NCI-H1436 (cell line): ENCODE measurements at regions not wholly inside any gene's neighbourhood (a gene's known extent, or its start where the extent isn't known, plus 50 kb on each side); places are given as distances from the start of the nearest gene placed in this dataset.

Experiments
- DNase-seq: peaks from one replicate; lab custom pipeline; 2025; lab: John Stamatoyannopoulos, UW

DNA sequence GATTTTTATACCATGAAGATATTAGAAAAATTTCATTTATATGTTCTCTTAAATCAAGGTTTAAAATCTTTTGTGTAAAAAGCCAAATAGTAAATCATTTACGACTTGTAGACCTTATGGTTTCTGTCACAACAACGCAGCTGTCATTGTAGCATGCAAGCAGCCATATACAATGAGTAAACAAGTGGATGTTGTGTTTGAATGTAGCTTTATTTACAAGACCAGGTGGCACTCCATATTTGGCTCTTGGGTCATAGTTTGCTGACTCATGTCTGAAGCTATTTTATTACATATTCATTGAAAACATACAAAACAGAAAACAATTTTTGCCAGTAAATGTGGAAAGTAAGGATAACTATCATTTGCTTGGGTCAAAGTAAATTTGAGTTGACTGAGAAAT, 930.8 kb downstream of the SLITRK5 start:
- no peak for DNase-seq

- DNase-seq: no peak
These were observed 931.9 kb downstream of the SLITRK5 start for GRCh38 chr13:88602786-88603777.

DNA sequence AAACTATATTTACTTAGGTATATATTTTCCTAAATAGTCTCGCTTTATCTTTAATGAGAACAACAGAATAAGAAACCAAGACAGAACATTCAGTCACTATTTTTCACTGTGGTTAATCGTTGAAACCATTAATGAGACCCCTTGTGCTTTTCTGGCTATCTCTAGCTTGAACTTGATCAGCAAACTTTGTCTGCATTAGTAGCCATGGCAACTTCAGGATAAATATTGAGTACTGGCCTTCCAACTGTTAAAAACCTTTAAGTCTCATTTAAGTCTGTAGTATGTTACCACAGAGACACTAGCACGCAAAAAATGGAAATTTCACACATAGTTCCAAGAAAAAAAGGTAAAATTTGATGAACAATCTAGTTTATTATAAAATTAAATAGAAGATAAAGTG, 946.0 kb downstream of the SLITRK5 start:
- DNase-seq: no peak

GRCh38 chr13:88622362-88622973, 951.3 kb downstream of the SLITRK5 start:
- DNase-seq: no peak

- no peak for DNase-seq
These were observed 952.0 kb downstream of the SLITRK5 start for GRCh38 chr13:88623150-88623549.

DNA sequence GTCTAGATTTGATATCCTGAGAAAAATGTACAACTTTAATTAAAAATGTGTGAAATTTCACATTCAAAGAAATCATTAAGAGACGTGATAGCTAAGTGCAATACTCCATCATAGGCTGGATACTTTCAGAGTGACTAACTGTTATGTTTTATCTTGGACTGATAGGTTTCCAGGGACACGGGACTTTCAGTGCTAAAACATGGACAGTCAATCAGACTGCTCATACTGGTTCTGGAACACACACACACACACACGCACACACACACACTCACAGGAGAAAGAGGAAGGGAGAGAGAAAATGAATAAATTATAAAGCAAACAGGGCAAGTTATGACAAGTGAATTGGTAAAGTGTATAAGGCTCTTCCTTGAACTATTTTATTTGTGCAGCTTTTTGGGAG, 955.9 kb downstream of the SLITRK5 start:
- DNase-seq: no peak

- no peak for DNase-seq
These were observed 957.7 kb downstream of the SLITRK5 start for GRCh38 chr13:88628882-88629281.

DNA sequence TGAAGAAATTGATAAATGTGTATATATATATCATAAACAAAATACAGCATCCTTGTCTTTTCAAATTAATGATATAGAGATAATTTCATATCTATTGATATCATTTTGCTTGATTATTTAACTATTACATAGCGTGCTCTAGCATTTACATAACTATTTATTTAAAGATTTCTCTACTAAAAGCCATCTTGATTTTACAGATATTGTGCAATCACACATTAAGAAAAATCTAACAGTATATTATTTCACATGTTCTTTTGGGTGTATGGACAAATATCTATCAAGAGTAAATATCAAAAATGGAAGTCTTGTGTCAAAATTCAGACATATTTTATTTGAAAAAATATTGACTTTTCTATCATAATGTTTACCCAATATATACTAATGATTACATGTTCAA, 966.8 kb downstream of the SLITRK5 start:
- DNase-seq: no peak

- DNase-seq: no peak
These were observed 972.1 kb downstream of the SLITRK5 start for GRCh38 chr13:88643233-88643632.

DNA sequence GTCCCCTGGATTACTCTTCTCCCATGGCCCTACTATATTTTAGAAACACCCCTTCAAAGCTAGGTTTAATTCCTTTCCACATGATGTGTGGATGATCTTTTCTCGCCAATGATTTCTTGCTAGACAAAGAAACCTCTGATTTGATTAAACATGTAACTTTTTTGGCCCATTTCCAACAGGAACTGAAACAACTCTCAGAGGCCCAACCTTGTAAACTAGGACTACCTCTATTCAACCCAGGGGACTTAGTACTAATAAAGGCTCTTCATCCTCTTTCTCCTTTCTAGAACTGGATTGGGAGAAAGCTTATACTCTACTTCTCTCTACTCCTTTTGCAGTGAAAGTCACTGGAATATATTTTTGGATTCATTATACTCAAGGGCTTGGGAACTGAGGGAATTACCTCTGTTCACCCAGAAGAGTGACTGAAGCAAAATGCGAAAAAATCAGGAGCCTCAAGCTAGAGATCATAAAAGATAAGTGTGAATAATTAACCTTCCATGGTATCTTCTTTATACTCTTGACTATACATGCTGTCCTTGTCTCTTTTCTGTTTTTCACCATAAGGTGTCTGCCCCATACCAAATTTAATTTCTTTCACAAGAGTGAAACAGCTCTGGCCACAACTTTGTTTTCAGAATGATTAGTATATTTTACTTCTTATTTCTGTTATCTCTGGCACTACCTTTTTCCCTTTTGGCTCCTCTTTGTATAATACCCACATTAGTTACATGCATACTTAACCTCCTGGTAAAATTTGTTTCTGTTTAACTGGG, 977.6 kb downstream of the SLITRK5 start:
- no peak for DNase-seq

DNA sequence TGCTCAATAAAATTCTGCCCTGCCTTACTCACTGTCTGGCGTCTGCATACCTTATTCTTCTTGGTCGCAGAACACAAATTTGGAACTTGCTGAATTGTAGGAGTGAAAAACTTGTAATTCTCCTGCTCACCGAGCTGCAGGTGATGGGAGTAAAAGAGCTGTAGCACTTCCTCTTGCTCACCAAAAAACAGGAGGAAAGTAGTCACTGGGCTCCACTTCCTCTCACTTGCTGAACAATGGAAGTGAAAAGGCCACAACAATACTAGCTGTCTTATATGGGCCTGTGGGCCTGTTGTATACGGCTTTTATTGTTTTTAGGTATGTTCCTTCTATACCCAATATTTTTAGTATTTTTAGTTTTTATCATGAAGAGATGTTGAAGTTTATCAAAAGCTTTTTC, 978.7 kb downstream of the SLITRK5 start:
- no peak for DNase-seq

- DNase-seq: no peak
These were observed 980.4 kb downstream of the SLITRK5 start for GRCh38 chr13:88651531-88651930.

DNA sequence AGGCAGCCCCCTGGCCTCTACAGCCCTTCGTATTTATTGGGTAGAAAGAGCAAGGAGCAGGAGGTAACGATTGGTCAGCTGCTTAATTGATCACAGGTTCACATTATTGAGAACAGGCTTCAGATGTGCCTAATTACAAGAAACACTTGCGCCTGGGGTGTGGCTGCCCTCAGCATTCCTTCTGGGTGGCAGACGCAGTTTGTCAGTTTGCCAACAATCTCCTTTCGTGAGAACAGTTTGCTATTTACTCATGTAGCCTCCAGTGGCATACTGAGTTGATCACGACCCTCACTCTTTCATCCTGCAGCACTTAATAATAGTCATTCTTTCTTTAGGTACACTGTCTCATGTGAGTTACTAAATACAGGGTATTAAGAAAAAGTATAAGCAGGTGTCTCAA, 985.6 kb downstream of the SLITRK5 start:
- no peak for DNase-seq

DNA sequence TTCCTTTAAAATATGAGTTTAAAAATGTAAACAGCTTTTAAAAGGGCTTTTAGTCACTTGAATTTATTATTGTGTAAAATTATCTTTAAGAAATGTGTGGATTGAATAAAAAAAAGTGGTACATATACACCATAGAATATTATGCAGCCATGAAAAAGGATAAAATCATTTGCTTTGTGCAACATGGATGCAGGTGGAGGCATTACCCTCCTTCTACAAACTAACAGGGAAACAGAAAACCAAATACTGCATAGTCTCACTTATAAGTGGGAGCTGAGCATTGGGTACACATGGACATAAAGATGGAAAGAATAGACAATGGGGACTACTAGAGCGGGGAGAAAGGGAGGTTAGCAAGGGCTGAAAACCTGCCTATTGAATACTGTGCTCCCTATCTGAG, 999.3 kb downstream of the SLITRK5 start:
- no peak for DNase-seq

GRCh38 chr13:88674841-88675240, 1003.7 kb downstream of the SLITRK5 start:
- DNase-seq: no peak

DNA sequence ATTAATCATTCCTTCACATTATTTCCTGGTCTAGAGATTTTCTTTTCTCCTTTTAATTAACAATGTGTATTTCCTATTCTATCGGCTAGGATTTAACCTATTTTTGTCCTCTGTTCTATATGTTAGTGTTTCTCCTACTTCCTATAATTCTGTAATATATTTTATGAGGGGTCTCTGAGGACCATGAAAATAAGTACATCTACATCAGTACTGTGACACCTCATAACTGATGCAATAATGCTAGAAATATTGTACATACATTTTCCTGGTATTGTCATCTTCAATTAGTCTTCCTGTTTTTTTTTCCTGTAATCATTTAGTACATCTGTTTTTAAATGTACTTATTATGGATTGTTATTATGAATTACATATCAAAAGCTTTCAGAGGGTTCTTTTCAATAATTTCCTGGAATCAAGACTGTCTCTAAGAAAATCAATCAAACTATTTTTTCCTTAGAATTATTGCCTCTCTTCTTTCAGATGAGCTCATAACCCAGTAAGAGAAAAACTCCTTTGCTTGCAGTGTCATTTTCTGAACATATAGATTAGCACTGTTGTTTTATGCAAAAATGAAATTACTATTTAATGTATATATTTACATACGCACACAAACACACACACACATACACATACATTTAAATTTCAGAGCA, 1004.3 kb downstream of the SLITRK5 start:
- DNase-seq: no peak

DNA sequence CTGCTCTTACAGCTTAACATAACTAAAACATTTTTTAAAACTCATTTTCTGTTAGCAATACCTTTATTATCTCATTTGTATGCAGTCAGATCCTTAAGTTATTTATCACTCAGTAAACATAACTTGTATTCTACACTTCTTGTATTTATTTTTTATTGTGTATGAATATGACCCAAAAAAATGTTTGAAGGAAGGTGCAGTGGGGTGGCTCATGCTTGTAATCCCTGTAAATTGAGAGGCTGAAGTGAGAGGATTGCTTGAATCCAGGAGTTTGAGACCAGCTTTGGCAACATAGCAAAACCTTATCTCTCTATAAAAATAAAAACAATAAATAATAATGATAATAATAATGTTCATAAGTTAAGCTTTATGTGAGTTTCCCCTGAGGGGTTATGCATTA, 1004.8 kb downstream of the SLITRK5 start:
- no peak for DNase-seq

DNA sequence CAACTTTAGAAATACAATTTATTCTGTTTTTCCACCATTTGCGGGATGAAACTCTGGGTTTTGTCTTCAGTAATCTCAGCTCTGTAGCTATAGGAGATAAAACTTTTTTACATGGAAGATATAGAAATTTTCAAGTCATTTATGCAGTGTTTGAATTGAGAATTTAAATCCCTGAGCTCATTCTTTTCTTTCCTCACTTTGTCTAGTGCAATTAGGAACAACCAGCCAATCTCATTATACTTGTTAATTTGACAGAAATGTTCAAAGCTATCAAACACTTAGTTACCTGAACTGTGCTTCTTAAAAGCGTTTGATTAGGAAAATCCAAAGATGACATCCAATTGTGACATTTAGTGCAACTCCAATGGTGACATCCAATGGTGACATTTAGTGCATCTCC, 1014.3 kb downstream of the SLITRK5 start:
- no peak for DNase-seq

DNA sequence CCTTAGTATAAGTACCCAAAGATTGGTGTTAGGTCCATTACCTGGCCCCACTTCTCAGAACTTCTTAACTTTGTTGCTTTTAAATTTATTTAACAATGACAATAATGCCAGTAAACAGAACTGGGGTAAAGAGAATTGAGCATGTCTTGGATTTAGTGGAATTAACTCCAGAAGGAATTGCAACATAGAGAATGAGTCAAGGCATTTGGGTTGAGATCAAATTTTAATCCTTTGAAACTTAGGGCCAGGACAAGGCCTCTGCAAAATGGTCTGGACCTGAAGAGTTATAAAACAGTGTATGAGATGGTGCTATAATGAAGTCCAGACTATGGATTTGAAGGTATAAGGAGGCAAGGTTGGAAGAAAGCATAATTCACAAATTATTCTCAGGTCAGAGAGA, 1030.4 kb downstream of the SLITRK5 start:
- no peak for DNase-seq

- no peak for DNase-seq
These were observed 1033.6 kb downstream of the SLITRK5 start for GRCh38 chr13:88704600-88705275.

DNA sequence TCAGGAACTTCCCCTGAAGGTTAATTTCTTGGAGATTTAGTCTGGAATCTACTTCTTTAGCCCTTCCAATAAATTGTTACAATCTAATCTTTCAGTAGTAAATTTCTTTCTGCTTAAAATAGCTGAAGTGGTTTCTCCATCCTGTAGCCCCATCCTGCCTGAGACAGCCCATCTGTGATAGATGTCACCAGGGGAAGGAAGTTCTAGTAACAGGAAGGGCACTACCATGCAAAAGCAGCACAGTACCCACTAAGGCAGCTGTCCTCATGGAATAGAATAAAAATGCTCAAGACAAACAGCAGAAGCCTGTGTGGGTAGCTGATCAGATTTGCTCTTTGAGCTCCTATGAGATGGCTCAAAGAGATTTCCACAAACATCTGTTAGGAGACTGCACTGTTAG, 1036.5 kb downstream of the SLITRK5 start:
- DNase-seq: no peak

- no peak for DNase-seq
These were observed 1046.8 kb downstream of the SLITRK5 start for GRCh38 chr13:88717946-88718345.
